ENCODE measurements at regions not wholly inside any gene's neighbourhood (a gene's known extent, or its start where the extent isn't known, plus 50 kb on each side); places are given as distances from the start of the nearest gene placed in this dataset.

DNA sequence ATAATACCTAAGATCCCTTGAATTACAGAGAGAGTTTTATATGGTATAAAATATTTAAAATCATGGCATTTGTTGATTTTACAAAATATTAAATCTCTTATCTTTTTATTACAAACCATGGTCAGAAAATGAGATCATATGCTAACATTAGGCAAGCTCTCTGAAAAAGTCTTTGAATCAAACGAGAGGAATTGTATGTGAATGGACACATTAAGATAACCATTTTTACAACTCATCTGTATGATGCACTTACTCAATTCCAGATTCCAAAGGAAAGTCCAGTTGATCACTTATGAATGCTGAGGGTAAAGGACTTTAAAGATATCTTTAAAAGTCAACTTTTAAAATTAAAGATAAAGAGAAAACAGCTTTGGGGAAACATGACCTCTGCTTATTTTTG, 83.5 kb upstream of the LUZP2 start:
- TF ChIP-seq, protein P1, sequence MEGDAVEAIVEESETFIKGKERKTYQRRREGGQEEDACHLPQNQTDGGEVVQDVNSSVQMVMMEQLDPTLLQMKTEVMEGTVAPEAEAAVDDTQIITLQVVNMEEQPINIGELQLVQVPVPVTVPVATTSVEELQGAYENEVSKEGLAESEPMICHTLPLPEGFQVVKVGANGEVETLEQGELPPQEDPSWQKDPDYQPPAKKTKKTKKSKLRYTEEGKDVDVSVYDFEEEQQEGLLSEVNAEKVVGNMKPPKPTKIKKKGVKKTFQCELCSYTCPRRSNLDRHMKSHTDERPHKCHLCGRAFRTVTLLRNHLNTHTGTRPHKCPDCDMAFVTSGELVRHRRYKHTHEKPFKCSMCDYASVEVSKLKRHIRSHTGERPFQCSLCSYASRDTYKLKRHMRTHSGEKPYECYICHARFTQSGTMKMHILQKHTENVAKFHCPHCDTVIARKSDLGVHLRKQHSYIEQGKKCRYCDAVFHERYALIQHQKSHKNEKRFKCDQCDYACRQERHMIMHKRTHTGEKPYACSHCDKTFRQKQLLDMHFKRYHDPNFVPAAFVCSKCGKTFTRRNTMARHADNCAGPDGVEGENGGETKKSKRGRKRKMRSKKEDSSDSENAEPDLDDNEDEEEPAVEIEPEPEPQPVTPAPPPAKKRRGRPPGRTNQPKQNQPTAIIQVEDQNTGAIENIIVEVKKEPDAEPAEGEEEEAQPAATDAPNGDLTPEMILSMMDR (IDR thresholded peaks at IDR 0.05) = no peak
- no peak for TF ChIP-seq POLR2A (IDR thresholded peaks at IDR 0.05)
